K562 (cell line): ENCODE measurements at regions not wholly inside any gene's neighbourhood (a gene's known extent, or its start where the extent isn't known, plus 50 kb on each side); places are given as distances from the start of the nearest gene placed in this dataset.

ENCODE experiments used
- ATF6 ChIP-seq: sonication (generic); formaldehyde crosslinking; IDR thresholded peaks from 2 replicates; pipeline ENCODE4 v1.4.0; 2020; ENCODE audit warnings: mild to moderate bottlenecking, missing genetic modification reagents
- CEBPG ChIP-seq, 3 experiments: fragments of 200-800 bp in 1 of 3; sonication (Bioruptor generic) in 1 of 3; sonication (generic) in 1 of 3; formaldehyde crosslinking in 1 of 3; IDR thresholded peaks in 2 of 3; conservative IDR thresholded peaks in 1 of 3; 2 replicates each; pipeline versions ENCODE4 v1.6.1 to v1.8.0; 2016 to 2022; ENCODE audit warnings: missing compliant biosample characterization in 2 of 3, missing genetic modification characterization in 2 of 3, mild to moderate bottlenecking in 1 of 3, missing genetic modification reagents in 1 of 3
- DACH1 ChIP-seq: fragments of 450-650 bp; IDR thresholded peaks from 2 replicates; pipeline ENCODE4 v1.6.1; 2018; ENCODE audit not compliant: partially characterized antibody
- E2F1 ChIP-seq: sonication (generic); formaldehyde crosslinking; IDR thresholded peaks from 2 replicates; pipeline ENCODE4 v1.8.1; 2023; ENCODE audit warnings: mild to moderate bottlenecking, missing genetic modification reagents, moderate library complexity
- ID3 ChIP-seq, 2 experiments: fragments of 250-450 bp in 1 of 2; fragments of 450-650 bp in 1 of 2; sonication (Bioruptor Pico) in 1 of 2; IDR thresholded peaks; 2 replicates each; pipeline versions ENCODE4 v1.6.1 to v1.8.0; 2016 to 2021; ENCODE audit warnings: mild to moderate bottlenecking in 2 of 2, moderate library complexity in 2 of 2, missing compliant biosample characterization in 1 of 2, missing genetic modification characterization in 1 of 2
- MBD2 ChIP-seq: sonication (generic); IDR thresholded peaks from 2 replicates; pipeline ENCODE4 v1.6.1; 2016; ENCODE audit warnings: low read depth, borderline replicate concordance
- PML ChIP-seq: IDR thresholded peaks from 2 replicates; pipeline ENCODE4 v1.6.1; 2012; ENCODE audit warnings: low read length, inconsistent platforms
- POLR2AphosphoS5 ChIP-seq: IDR thresholded peaks from 2 replicates; pipeline ENCODE4 v1.6.1; 2011; ENCODE audit warnings: mild to moderate bottlenecking, low read depth, low read length, moderate library complexity; ENCODE audit not compliant: control insufficient read depth, insufficient read depth
- RAD51 ChIP-seq: fragments of 450-650 bp; IDR thresholded peaks from 2 replicates; pipeline ENCODE4 v1.7.1; 2016; ENCODE audit warnings: low read depth, mild to moderate bottlenecking, borderline replicate concordance
- RFX1 ChIP-seq: fragments of 450-650 bp; IDR thresholded peaks from 2 replicates; pipeline ENCODE4 v1.6.1; 2016; ENCODE audit warnings: mild to moderate bottlenecking, moderate library complexity
- SMAD2 ChIP-seq: fragments of 150-350 bp; IDR thresholded peaks from 2 replicates; pipeline ENCODE4 v1.6.1; 2014; ENCODE audit warnings: low read depth, mild to moderate bottlenecking, low read length
- SREBF2 ChIP-seq: sonication (generic); formaldehyde crosslinking; IDR thresholded peaks from 2 replicates; pipeline ENCODE4 v1.4.0; 2020; ENCODE audit warnings: mild to moderate bottlenecking, missing genetic modification reagents
- STAT5B ChIP-seq: fragments of 250-450 bp; sonication (Bioruptor Pico); IDR thresholded peaks from 2 replicates; pipeline ENCODE4 v1.8.0; 2021; ENCODE audit warnings: mild to moderate bottlenecking, inconsistent platforms
- SUPT5H ChIP-seq: fragments of 450-650 bp; IDR thresholded peaks from 2 replicates; pipeline ENCODE4 v1.6.1; 2016
- YBX1 ChIP-seq: fragments of 450-650 bp; IDR thresholded peaks from 2 replicates; pipeline ENCODE4 v1.7.1; 2016; ENCODE audit warnings: mild to moderate bottlenecking
- ZBTB43 ChIP-seq: sonication (generic); formaldehyde crosslinking; IDR thresholded peaks from 2 replicates; pipeline ENCODE4 v1.8.0; 2023; ENCODE audit warnings: mild to moderate bottlenecking, missing genetic modification reagents
- ZKSCAN8 ChIP-seq: fragments of 200-800 bp; sonication (Bioruptor generic); IDR thresholded peaks from 2 replicates; pipeline ENCODE4 v1.6.1; 2016; ENCODE audit warnings: missing genetic modification characterization, missing compliant biosample characterization
- ZNF134 ChIP-seq: fragments of 250-450 bp; sonication (Bioruptor Pico); conservative IDR thresholded peaks from 2 replicates; pipeline ENCODE4 v1.4.0; 2020
- ZNF274 ChIP-seq: IDR thresholded peaks from 2 replicates; pipeline ENCODE4 v1.6.1; 2011; ENCODE audit warnings: low read depth, mild to moderate bottlenecking, low read length, moderate library complexity, borderline replicate concordance
- ZNF280B ChIP-seq: fragments of 250-450 bp; sonication (Bioruptor Pico); IDR thresholded peaks from 2 replicates; pipeline ENCODE4 v1.5.1; 2021; ENCODE audit warnings: mild to moderate bottlenecking
- ZNF695 ChIP-seq: fragments of 450-650 bp; formaldehyde crosslinking; IDR thresholded peaks from 2 replicates; pipeline ENCODE4 v1.4.0; 2020; ENCODE audit warnings: mild to moderate bottlenecking, moderate library complexity

- TF ChIP-seq ATF6 (CRISPR knock-in tag) (no peak), SREBF2 (0 out of 2 replicates have a peak, but pooled peaks have one; percentile 73), ID3 (CRISPR knock-in tag; IDR thresholded peaks at IDR 0.05) (no peak), ID3 (tag; IDR thresholded peaks at IDR 0.05) (peak; percentile 71), CEBPG (CRISPR knock-in tag; IDR thresholded peaks at IDR 0.05) (no peak), CEBPG (tag; conservative IDR thresholded peaks at IDR 0.05 in 1 of 2, IDR thresholded peaks at IDR 0.05 in 1 of 2) (no peak; a peak in 2 of 4 replicates), ZNF274 (no peak), ZNF280B (no peak), RAD51 (peak; percentile 83), ZKSCAN8 (CRISPR knock-in tag) (no peak), MBD2 (0 out of 2 replicates have a peak, but pooled peaks have one; percentile 79), ZNF134 (CRISPR knock-in tag) (no peak), ZNF695 (no peak), POLR2AphosphoS5 (peak; percentile 80), SMAD2 (no peak), DACH1 (no peak), YBX1 (no peak), STAT5B (CRISPR knock-in tag) (no peak), RFX1 (0 out of 2 replicates have a peak, but pooled peaks have one; percentile 8), PML (peak; percentile 95), ZBTB43 (peak; percentile 95), E2F1 (CRISPR knock-in tag) (peak; percentile 86), SUPT5H (peak; percentile 99)
These were observed 129.9 kb downstream of the HFE start (continued) for GRCh38 chr6:26216886-26217713.
